H1 (cell line): ENCODE measurements at regions not wholly inside any gene's neighbourhood (a gene's known extent, or its start where the extent isn't known, plus 50 kb on each side); places are given as distances from the start of the nearest gene placed in this dataset.

Source experiments
- ATF2 ChIP-seq: IDR thresholded peaks from 2 replicates; pipeline ENCODE4 v1.6.1; 2012; ENCODE audit warnings: low read length, inconsistent platforms
- BCL11A ChIP-seq, 2 experiments: IDR thresholded peaks; one replicate each; pipeline ENCODE4 v1.6.1; 2011; ENCODE audit warnings: low read depth in 2 of 2, low read length in 2 of 2, mild to moderate bottlenecking in 2 of 2
- GABPA ChIP-seq: IDR thresholded peaks from 2 replicates; pipeline ENCODE4 v1.6.1; 2011; ENCODE audit warnings: mild to moderate bottlenecking, low read length, moderate library complexity, borderline replicate concordance; ENCODE audit not compliant: insufficient read depth
- MAFK ChIP-seq: IDR thresholded peaks from 2 replicates; pipeline ENCODE4 v1.6.1; 2012; ENCODE audit warnings: low read depth, mild to moderate bottlenecking, improper control_type of control experiment, low read length
- POLR2AphosphoS5 ChIP-seq: IDR thresholded peaks from 2 replicates; pipeline ENCODE4 v1.6.1; 2011; ENCODE audit warnings: low read depth, low read length
- RFX5 ChIP-seq: IDR thresholded peaks from 2 replicates; pipeline ENCODE4 v1.6.1; 2011; ENCODE audit warnings: low read depth, low read length, improper control_type of control experiment, borderline replicate concordance
- SP2 ChIP-seq: IDR thresholded peaks from 2 replicates; pipeline ENCODE4 v1.6.1; 2012; ENCODE audit warnings: mild to moderate bottlenecking, low read length, inconsistent platforms
- SP4 ChIP-seq: IDR thresholded peaks from 2 replicates; pipeline ENCODE4 v1.6.1; 2012; ENCODE audit warnings: low read length, inconsistent platforms
- SUZ12 ChIP-seq: fragments of 200-600 bp; sonication (generic); IDR thresholded peaks from 2 replicates; pipeline ENCODE4 v1.6.1; 2012; ENCODE audit warnings: mild to moderate bottlenecking, inconsistent platforms, low read length, moderate library complexity, mixed read lengths
- USF2 ChIP-seq: IDR thresholded peaks from 2 replicates; pipeline ENCODE4 v1.6.1; 2011; ENCODE audit warnings: low read length, improper control_type of control experiment
- TF ChIP-seq, protein P1 (sequence below), 3 experiments: IDR thresholded peaks; 1 replicate in 2 of 3; 2 replicates in 1 of 3; pipeline versions ENCODE4 v1.5.1 to v1.6.1; 2011; ENCODE audit warnings: low read length in 3 of 3, mild to moderate bottlenecking in 3 of 3, inconsistent platforms in 2 of 3, low read depth in 1 of 3, moderate library complexity in 1 of 3; ENCODE audit not compliant: insufficient read depth in 1 of 3; ENCODE audit errors: control extremely low read depth in 1 of 3

- TF ChIP-seq, protein P1, sequence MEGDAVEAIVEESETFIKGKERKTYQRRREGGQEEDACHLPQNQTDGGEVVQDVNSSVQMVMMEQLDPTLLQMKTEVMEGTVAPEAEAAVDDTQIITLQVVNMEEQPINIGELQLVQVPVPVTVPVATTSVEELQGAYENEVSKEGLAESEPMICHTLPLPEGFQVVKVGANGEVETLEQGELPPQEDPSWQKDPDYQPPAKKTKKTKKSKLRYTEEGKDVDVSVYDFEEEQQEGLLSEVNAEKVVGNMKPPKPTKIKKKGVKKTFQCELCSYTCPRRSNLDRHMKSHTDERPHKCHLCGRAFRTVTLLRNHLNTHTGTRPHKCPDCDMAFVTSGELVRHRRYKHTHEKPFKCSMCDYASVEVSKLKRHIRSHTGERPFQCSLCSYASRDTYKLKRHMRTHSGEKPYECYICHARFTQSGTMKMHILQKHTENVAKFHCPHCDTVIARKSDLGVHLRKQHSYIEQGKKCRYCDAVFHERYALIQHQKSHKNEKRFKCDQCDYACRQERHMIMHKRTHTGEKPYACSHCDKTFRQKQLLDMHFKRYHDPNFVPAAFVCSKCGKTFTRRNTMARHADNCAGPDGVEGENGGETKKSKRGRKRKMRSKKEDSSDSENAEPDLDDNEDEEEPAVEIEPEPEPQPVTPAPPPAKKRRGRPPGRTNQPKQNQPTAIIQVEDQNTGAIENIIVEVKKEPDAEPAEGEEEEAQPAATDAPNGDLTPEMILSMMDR (IDR thresholded peaks at IDR 0.05; ENCODE audit: control extremely low read depth in 1 of 3, insufficient read depth in 1 of 3, low read depth in 1 of 3, low read length in 3 of 3), result no peak
- TF ChIP-seq POLR2AphosphoS5 (no peak), SUZ12 (no peak), BCL11A (IDR thresholded peaks at IDR 0.05; ENCODE audit: low read depth in 2 of 2, low read length in 2 of 2) (no peak), ATF2 (no peak), USF2 (no peak), MAFK (no peak), RFX5 (no peak), GABPA (no peak), SP2 (no peak), SP4 (no peak)
These were observed 322.7 kb upstream of the SOX11 start for GRCh38 chr2:5369510-5369909.
